DMS153 (cell line): ENCODE measurements at regions not wholly inside any gene's neighbourhood (a gene's known extent, or its start where the extent isn't known, plus 50 kb on each side); places are given as distances from the start of the nearest gene placed in this dataset.

Experiments
- DNase-seq: peaks from one replicate; lab custom pipeline; 2025; lab: John Stamatoyannopoulos, UW

- DNase-seq, result no peak
Observed at GRCh38 chr19:30898353-30899103, 450.7 kb downstream of the TSHZ3 start.

GRCh38 chr19:30897553-30897952 is 451.7 kb downstream of the TSHZ3 start:
- no peak for DNase-seq

- no peak for DNase-seq
Observed at GRCh38 chr19:30897034-30897433, 452.2 kb downstream of the TSHZ3 start.

GRCh38 chr19:30896554-30896953 is 452.7 kb downstream of the TSHZ3 start:
- DNase-seq, result no peak

GRCh38 chr19:30895946-30896345 is 453.3 kb downstream of the TSHZ3 start:
- no peak for DNase-seq

GRCh38 chr19:30891051-30891450 is 458.2 kb downstream of the TSHZ3 start:
- no peak for DNase-seq

GRCh38 chr19:30890033-30890432 is 459.2 kb downstream of the TSHZ3 start:
- no peak for DNase-seq

GRCh38 chr19:30888937-30889336 is 460.3 kb downstream of the TSHZ3 start:
- no peak for DNase-seq

- DNase-seq, result no peak
Observed at GRCh38 chr19:30887042-30887441, 462.2 kb downstream of the TSHZ3 start.

GRCh38 chr19:30886222-30886621 is 463.0 kb downstream of the TSHZ3 start:
- DNase-seq, result no peak

GRCh38 chr19:30884146-30884812 is 465.0 kb downstream of the TSHZ3 start:
- DNase-seq, result no peak

- DNase-seq, result no peak
Observed at GRCh38 chr19:30883071-30883470, 466.2 kb downstream of the TSHZ3 start.

- no peak for DNase-seq
Observed at GRCh38 chr19:30882411-30883005, 466.7 kb downstream of the TSHZ3 start.

GRCh38 chr19:30881930-30882329 is 467.3 kb downstream of the TSHZ3 start:
- no peak for DNase-seq

- no peak for DNase-seq
Observed at GRCh38 chr19:30881281-30881680, 468.0 kb downstream of the TSHZ3 start.

GRCh38 chr19:30880551-30880950 is 468.7 kb downstream of the TSHZ3 start:
- DNase-seq, result no peak

GRCh38 chr19:30880151-30880550 is 469.1 kb downstream of the TSHZ3 start:
- DNase-seq, result no peak

GRCh38 chr19:30879736-30880135 is 469.5 kb downstream of the TSHZ3 start:
- no peak for DNase-seq

- no peak for DNase-seq
Observed at GRCh38 chr19:30879225-30879624, 470.0 kb downstream of the TSHZ3 start.

- no peak for DNase-seq
Observed at GRCh38 chr19:30878495-30878894, 470.7 kb downstream of the TSHZ3 start.

GRCh38 chr19:30877661-30878113 is 471.5 kb downstream of the TSHZ3 start:
- no peak for DNase-seq

GRCh38 chr19:30873691-30874090 is 475.5 kb downstream of the TSHZ3 start:
- DNase-seq, result no peak

- DNase-seq, result no peak
Observed at GRCh38 chr19:30873003-30873402, 476.2 kb downstream of the TSHZ3 start.
